PC-3 (cell line): ENCODE measurements at regions not wholly inside any gene's neighbourhood (a gene's known extent, or its start where the extent isn't known, plus 50 kb on each side); places are given as distances from the start of the nearest gene placed in this dataset.

Experiments
- EZH2 ChIP-seq: fragments of 300-600 bp; sonication (generic); IDR thresholded peaks from one replicate; pipeline ENCODE4 v1.6.1; 2017; ENCODE audit warnings: antibody characterized with exemption, mild to moderate bottlenecking, low read length; ENCODE audit not compliant: unreplicated experiment
- EZH2phosphoT487 ChIP-seq: fragments of 300-600 bp; sonication (generic); IDR thresholded peaks from 2 replicates; pipeline ENCODE4 v1.6.1; 2018; ENCODE audit warnings: mild to moderate bottlenecking, antibody characterized with exemption, low read length, borderline replicate concordance
- TF ChIP-seq, protein P1 (sequence below): fragments of 300-600 bp; sonication (generic); conservative IDR thresholded peaks from 2 replicates; pipeline ENCODE4 v1.5.1; 2017; ENCODE audit warnings: antibody characterized with exemption, low read depth, mild to moderate bottlenecking, low read length

DNA sequence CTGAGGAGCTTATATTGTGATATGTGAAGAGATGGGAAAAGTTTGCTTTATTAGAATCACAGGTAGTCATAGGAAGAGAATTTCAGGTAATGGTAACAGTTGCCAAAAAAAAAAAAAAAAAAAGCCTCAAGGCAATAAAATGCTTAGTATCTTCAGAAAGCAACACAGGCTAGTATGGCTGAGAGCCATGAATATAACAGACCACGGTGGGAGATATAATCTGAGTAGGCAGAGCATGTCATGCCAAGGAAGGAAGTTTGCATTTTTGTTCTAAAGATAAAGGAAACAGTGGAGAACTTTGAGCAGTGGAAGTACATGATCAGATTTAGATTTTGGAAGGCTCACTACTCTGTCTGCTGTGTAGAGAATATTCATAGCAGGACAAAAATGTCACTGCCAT is 211.4 kb downstream of the ETS1 start:
- TF ChIP-seq, protein P1, sequence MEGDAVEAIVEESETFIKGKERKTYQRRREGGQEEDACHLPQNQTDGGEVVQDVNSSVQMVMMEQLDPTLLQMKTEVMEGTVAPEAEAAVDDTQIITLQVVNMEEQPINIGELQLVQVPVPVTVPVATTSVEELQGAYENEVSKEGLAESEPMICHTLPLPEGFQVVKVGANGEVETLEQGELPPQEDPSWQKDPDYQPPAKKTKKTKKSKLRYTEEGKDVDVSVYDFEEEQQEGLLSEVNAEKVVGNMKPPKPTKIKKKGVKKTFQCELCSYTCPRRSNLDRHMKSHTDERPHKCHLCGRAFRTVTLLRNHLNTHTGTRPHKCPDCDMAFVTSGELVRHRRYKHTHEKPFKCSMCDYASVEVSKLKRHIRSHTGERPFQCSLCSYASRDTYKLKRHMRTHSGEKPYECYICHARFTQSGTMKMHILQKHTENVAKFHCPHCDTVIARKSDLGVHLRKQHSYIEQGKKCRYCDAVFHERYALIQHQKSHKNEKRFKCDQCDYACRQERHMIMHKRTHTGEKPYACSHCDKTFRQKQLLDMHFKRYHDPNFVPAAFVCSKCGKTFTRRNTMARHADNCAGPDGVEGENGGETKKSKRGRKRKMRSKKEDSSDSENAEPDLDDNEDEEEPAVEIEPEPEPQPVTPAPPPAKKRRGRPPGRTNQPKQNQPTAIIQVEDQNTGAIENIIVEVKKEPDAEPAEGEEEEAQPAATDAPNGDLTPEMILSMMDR, result no peak
- TF ChIP-seq EZH2, result no peak
- no peak for TF ChIP-seq EZH2phosphoT487
